Liver (tissue), 8 donors: ENCODE measurements at regions not wholly inside any gene's neighbourhood (a gene's known extent, or its start where the extent isn't known, plus 50 kb on each side); places are given as distances from the start of the nearest gene placed in this dataset.

Source experiments
- DNase-seq: peaks from one replicate; pipeline ENCODE4 v3.0.0-alpha.2; 2017; ENCODE audit warnings: low spot score
- H3K27ac ChIP-seq, 2 donors: one replicate each; pipeline ENCODE4 v1.7.0; 2013; ENCODE audit warnings: inconsistent platforms in 2 of 2, low read length in 2 of 2, control low read depth in 1 of 2, low read depth in 1 of 2, mild to moderate bottlenecking in 1 of 2
- H3K27me3 ChIP-seq, 4 donors: one replicate each; pipeline versions ENCODE4 v1.6.1 to v1.7.0; 2013; ENCODE audit warnings: low read length in 3 of 4, inconsistent platforms in 1 of 4, mild to moderate bottlenecking in 1 of 4, moderate library complexity in 1 of 4; ENCODE audit not compliant: control insufficient read depth in 4 of 4, insufficient read depth in 4 of 4
- H3K36me3 ChIP-seq, 4 donors: one replicate each; pipeline versions ENCODE4 v1.6.1 to v1.7.0; 2013; ENCODE audit warnings: low read length in 3 of 4, mild to moderate bottlenecking in 3 of 4, low read depth in 1 of 4, moderate library complexity in 1 of 4; ENCODE audit not compliant: control insufficient read depth in 4 of 4, insufficient read depth in 3 of 4
- H3K4me1 ChIP-seq, 4 donors: one replicate each; pipeline versions ENCODE4 v1.6.1 to v1.7.0; 2013; ENCODE audit warnings: low read length in 3 of 4, mild to moderate bottlenecking in 3 of 4, moderate library complexity in 1 of 4; ENCODE audit not compliant: control insufficient read depth in 4 of 4, insufficient read depth in 4 of 4
- H3K4me3 ChIP-seq, 3 donors: one replicate each; pipeline versions ENCODE4 v1.6.1 to v1.7.0; 2013; ENCODE audit warnings: low read length in 3 of 3, control low read depth in 1 of 3, low read depth in 1 of 3, mild to moderate bottlenecking in 1 of 3
- H3K9ac ChIP-seq, 2 donors: one replicate each; pipeline ENCODE4 v1.7.0; 2013; ENCODE audit warnings: low read length in 2 of 2, mild to moderate bottlenecking in 2 of 2, moderate library complexity in 2 of 2, control low read depth in 1 of 2, low read depth in 1 of 2
- H3K9me3 ChIP-seq, 4 donors: one replicate each; pipeline versions ENCODE4 v1.6.1 to v1.7.0; 2013; ENCODE audit warnings: low read length in 3 of 4; ENCODE audit not compliant: control insufficient read depth in 4 of 4
- ATF3 ChIP-seq: IDR thresholded peaks from 2 replicates; pipeline ENCODE4 v1.6.1; 2016; ENCODE audit warnings: antibody characterized with exemption
- CTCF ChIP-seq: fragments of 150-350 bp; IDR thresholded peaks from 2 replicates; pipeline ENCODE4 v1.5.1; 2017; ENCODE audit warnings: improper control_type of control experiment, low read depth, low read length; ENCODE audit not compliant: missing input control
- EGR1 ChIP-seq, 2 donors: IDR thresholded peaks; 2 replicates each; pipeline ENCODE4 v1.6.1; 2016 to 2018; ENCODE audit warnings: antibody characterized with exemption in 2 of 2, low read depth in 2 of 2
- FOXA1 ChIP-seq: IDR thresholded peaks from 2 replicates; pipeline ENCODE4 v1.6.1; 2016; ENCODE audit warnings: antibody characterized with exemption
- FOXA2 ChIP-seq: IDR thresholded peaks from 2 replicates; pipeline ENCODE4 v1.6.1; 2016; ENCODE audit warnings: antibody characterized with exemption
- GABPA ChIP-seq, 2 donors: IDR thresholded peaks in 1 of 2; conservative IDR thresholded peaks in 1 of 2; 2 replicates each; pipeline ENCODE4 v1.6.1; 2016; ENCODE audit warnings: antibody characterized with exemption in 2 of 2, mild to moderate bottlenecking in 1 of 2, moderate library complexity in 1 of 2
- HNF4A ChIP-seq, 2 donors: conservative IDR thresholded peaks; 2 replicates each; pipeline ENCODE4 v1.6.1; 2016; ENCODE audit warnings: antibody characterized with exemption in 2 of 2, mild to moderate bottlenecking in 2 of 2
- HNF4G ChIP-seq: IDR thresholded peaks from 2 replicates; pipeline ENCODE4 v1.6.1; 2016; ENCODE audit warnings: antibody characterized with exemption
- JUND ChIP-seq, 2 donors: IDR thresholded peaks; 2 replicates each; pipeline ENCODE4 v1.6.1; 2016; ENCODE audit warnings: antibody characterized with exemption in 2 of 2
- MAX ChIP-seq: IDR thresholded peaks from 2 replicates; pipeline ENCODE4 v1.6.1; 2016; ENCODE audit warnings: antibody characterized with exemption
- NR2F2 ChIP-seq: IDR thresholded peaks from 2 replicates; pipeline ENCODE4 v1.6.1; 2016; ENCODE audit warnings: antibody characterized with exemption
- RAD21 ChIP-seq, 2 donors: IDR thresholded peaks; 2 replicates each; pipeline ENCODE4 v1.6.1; 2016; ENCODE audit warnings: antibody characterized with exemption in 2 of 2, mild to moderate bottlenecking in 2 of 2
- RXRA ChIP-seq, 2 donors: IDR thresholded peaks; 2 replicates each; pipeline ENCODE4 v1.6.1; 2017 to 2018; ENCODE audit warnings: antibody characterized with exemption in 2 of 2, mild to moderate bottlenecking in 1 of 2
- SP1 ChIP-seq: IDR thresholded peaks from 2 replicates; pipeline ENCODE4 v1.6.1; 2018; ENCODE audit warnings: antibody characterized with exemption, mild to moderate bottlenecking
- TAF1 ChIP-seq: conservative IDR thresholded peaks from 2 replicates; pipeline ENCODE4 v1.6.1; 2016; ENCODE audit warnings: antibody characterized with exemption, mild to moderate bottlenecking
- YY1 ChIP-seq: IDR thresholded peaks from 2 replicates; pipeline ENCODE4 v1.6.1; 2016; ENCODE audit warnings: antibody characterized with exemption, mild to moderate bottlenecking
- ZBTB33 ChIP-seq: IDR thresholded peaks from 2 replicates; pipeline ENCODE4 v1.6.1; 2016; ENCODE audit warnings: antibody characterized with exemption
- WGBS: extraction: QIAGEN DNeasy Blood & Tissue Kit; methylation state at CpG from one replicate; pipeline ENCODE4 v1.1.7; 2013; 5-methylcytosine and 5-hydroxymethylcytosine counted together
- TF ChIP-seq, protein P1 (sequence below): IDR thresholded peaks from 2 replicates; pipeline ENCODE4 v1.6.1; 2016; ENCODE audit warnings: antibody characterized with exemption, mild to moderate bottlenecking
- donor health status: healthy.
- donor health status: healthy.
- donor health status: healthy.
- donor health status: healthy.
- donor health status: healthy.

GRCh38 chr20:11347738-11348137 is 570.0 kb upstream of the BTBD3 start:
- Histone ChIP-seq H3K36me3 (no peaks in the 10 kb centered on the region), H3K27me3 (no peaks in the 10 kb centered on the region), H3K4me1 (no peaks in the 10 kb centered on the region), H3K27ac (no peak overlapping the region), H3K9me3 (no peaks in the 10 kb centered on the region), H3K4me3 (no peak overlapping the region), H3K9ac (no peak overlapping the region)
- 67% methylated on average over 4 of the region's 4 CpGs for WGBS
- DNase-seq, result no peak
- TF ChIP-seq HNF4A (conservative IDR thresholded peaks at IDR 0.05) (no peak), YY1 (no peak), RAD21 (IDR thresholded peaks at IDR 0.05) (no peak), MAX (no peak), ATF3 (no peak), JUND (IDR thresholded peaks at IDR 0.05) (no peak), FOXA2 (no peak), FOXA1 (no peak), CTCF (no peak), TAF1 (no peak), ZBTB33 (no peak), HNF4G (no peak), NR2F2 (no peak), EGR1 (IDR thresholded peaks at IDR 0.05; ENCODE audit: low read depth in 2 of 2) (no peak), RXRA (IDR thresholded peaks at IDR 0.05) (no peak), SP1 (no peak), GABPA (IDR thresholded peaks at IDR 0.05 in 1 of 2, conservative IDR thresholded peaks at IDR 0.05 in 1 of 2) (no peak)
- TF ChIP-seq, protein P1, sequence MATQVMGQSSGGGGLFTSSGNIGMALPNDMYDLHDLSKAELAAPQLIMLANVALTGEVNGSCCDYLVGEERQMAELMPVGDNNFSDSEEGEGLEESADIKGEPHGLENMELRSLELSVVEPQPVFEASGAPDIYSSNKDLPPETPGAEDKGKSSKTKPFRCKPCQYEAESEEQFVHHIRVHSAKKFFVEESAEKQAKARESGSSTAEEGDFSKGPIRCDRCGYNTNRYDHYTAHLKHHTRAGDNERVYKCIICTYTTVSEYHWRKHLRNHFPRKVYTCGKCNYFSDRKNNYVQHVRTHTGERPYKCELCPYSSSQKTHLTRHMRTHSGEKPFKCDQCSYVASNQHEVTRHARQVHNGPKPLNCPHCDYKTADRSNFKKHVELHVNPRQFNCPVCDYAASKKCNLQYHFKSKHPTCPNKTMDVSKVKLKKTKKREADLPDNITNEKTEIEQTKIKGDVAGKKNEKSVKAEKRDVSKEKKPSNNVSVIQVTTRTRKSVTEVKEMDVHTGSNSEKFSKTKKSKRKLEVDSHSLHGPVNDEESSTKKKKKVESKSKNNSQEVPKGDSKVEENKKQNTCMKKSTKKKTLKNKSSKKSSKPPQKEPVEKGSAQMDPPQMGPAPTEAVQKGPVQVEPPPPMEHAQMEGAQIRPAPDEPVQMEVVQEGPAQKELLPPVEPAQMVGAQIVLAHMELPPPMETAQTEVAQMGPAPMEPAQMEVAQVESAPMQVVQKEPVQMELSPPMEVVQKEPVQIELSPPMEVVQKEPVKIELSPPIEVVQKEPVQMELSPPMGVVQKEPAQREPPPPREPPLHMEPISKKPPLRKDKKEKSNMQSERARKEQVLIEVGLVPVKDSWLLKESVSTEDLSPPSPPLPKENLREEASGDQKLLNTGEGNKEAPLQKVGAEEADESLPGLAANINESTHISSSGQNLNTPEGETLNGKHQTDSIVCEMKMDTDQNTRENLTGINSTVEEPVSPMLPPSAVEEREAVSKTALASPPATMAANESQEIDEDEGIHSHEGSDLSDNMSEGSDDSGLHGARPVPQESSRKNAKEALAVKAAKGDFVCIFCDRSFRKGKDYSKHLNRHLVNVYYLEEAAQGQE, result no peak
